Esophagus muscularis mucosa (tissue), 4 donors: ENCODE measurements at regions not wholly inside any gene's neighbourhood (a gene's known extent, or its start where the extent isn't known, plus 50 kb on each side); places are given as distances from the start of the nearest gene placed in this dataset.

Experiments used
- DNase-seq: peaks from one replicate; pipeline ENCODE4 v3.0.0-alpha.2; 2017; ENCODE audit errors: extremely low spot score
- H3K27ac ChIP-seq, 4 donors: fragments of 200-600 bp; sonication (generic); replicated peaks in 1 of 4; 1 replicate in 3 of 4; 2 replicates in 1 of 4; pipeline ENCODE4 v1.5.1; 2016 to 2019; ENCODE audit warnings: mild to moderate bottlenecking in 1 of 4
- H3K27me3 ChIP-seq, 4 donors: fragments of 200-600 bp; sonication (generic); one replicate each; pipeline versions ENCODE4 v1.5.1 to v1.6.0; 2016 to 2019
- H3K36me3 ChIP-seq, 4 donors: fragments of 200-600 bp; sonication (generic); one replicate each; pipeline ENCODE4 v1.5.1; 2016 to 2019
- H3K4me1 ChIP-seq, 4 donors: fragments of 200-600 bp; sonication (generic); one replicate each; pipeline ENCODE4 v1.5.1; 2016 to 2019
- H3K4me3 ChIP-seq, 4 donors: fragments of 200-600 bp; sonication (generic); 1 replicate in 2 of 4; 2 replicates in 2 of 4; pipeline ENCODE4 v1.5.1; 2016 to 2019; ENCODE audit warnings: mild to moderate bottlenecking in 4 of 4, moderate library complexity in 1 of 4
- H3K9me3 ChIP-seq, 4 donors: fragments of 200-600 bp; sonication (generic); 1 replicate in 3 of 4; 2 replicates in 1 of 4; pipeline ENCODE4 v1.5.1; 2016 to 2019
- CTCF ChIP-seq, 3 experiments: fragments of 200-600 bp in 2 of 3; fragments of 450-650 bp in 1 of 3; sonication (generic) in 2 of 3; IDR thresholded peaks; one replicate each; pipeline ENCODE4 v1.5.1; 2017 to 2019; ENCODE audit warnings: antibody characterized with exemption in 3 of 3, mild to moderate bottlenecking in 2 of 3, moderate library complexity in 1 of 3
- EP300 ChIP-seq: sonication (generic); formaldehyde crosslinking; IDR thresholded peaks from one replicate; pipeline ENCODE4 v1.6.1; 2017; ENCODE audit warnings: antibody characterized with exemption
- POLR2A ChIP-seq: fragments of 450-650 bp; IDR thresholded peaks from one replicate; pipeline ENCODE4 v1.6.1; 2017; ENCODE audit warnings: antibody characterized with exemption, moderate library complexity, mild to moderate bottlenecking, low read depth
- POLR2AphosphoS5 ChIP-seq, 2 donors: sonication (generic); formaldehyde crosslinking; IDR thresholded peaks; one replicate each; pipeline ENCODE4 v1.6.1; 2017; ENCODE audit warnings: antibody characterized with exemption in 2 of 2
- WGBS: methylation state at CpG from one replicate; pipeline ENCODE4 v1.1.5; 2018; 5-methylcytosine and 5-hydroxymethylcytosine counted together
- intact Hi-C: fragments of 100-400 bp; cut with DNase I; formaldehyde crosslinking; loops from one replicate; pipeline ENCODE4 v1.15.1; 2023

- TF ChIP-seq POLR2AphosphoS5 (IDR thresholded peaks at IDR 0.05) (no peak), CTCF (IDR thresholded peaks at IDR 0.05) (no peak), EP300 (no peak), POLR2A (no peak)
Measured at GRCh38 chr2:220433131-220433530, 805.7 kb downstream of the SLC4A3 start.

GRCh38 chr2:220434385-220434784 is 807.0 kb downstream of the SLC4A3 start:
- TF ChIP-seq POLR2AphosphoS5 (IDR thresholded peaks at IDR 0.05) (no peak), POLR2A (no peak)
- Histone ChIP-seq H3K9me3 (no peaks in the 10 kb centered on the region), H3K4me3 (no peak overlapping the region), H3K27me3 (no peaks in the 10 kb centered on the region), H3K27ac (no peak overlapping the region), H3K4me1 (no peaks in the 10 kb centered on the region), H3K36me3 (no peaks in the 10 kb centered on the region)
- intact Hi-C loops, result no loop called here
- no peak for DNase-seq
- 83% methylated on average over 2 of the region's 2 CpGs for WGBS

More at GRCh38 chr2:220433131-220433530, 805.7 kb downstream of the SLC4A3 start:
- WGBS, result 96% methylated on average over 3 of the region's 3 CpGs
- Histone ChIP-seq H3K9me3 (no peaks in the 10 kb centered on the region), H3K4me3 (no peak overlapping the region), H3K27ac (no peak overlapping the region), H3K4me1 (no peaks in the 10 kb centered on the region), H3K36me3 (no peaks in the 10 kb centered on the region), H3K27me3 (no peaks in the 10 kb centered on the region)
- intact Hi-C loops, result no loop called here
- DNase-seq, result no peak

GRCh38 chr2:220437938-220438337 is 810.5 kb downstream of the SLC4A3 start:
- intact Hi-C loops, result no loop called here
- Histone ChIP-seq H3K4me3 (no peak overlapping the region), H3K27ac (no peak overlapping the region), H3K4me1 (no peaks in the 10 kb centered on the region), H3K27me3 (no peaks in the 10 kb centered on the region), H3K36me3 (no peaks in the 10 kb centered on the region), H3K9me3 (no peaks in the 10 kb centered on the region)
- DNase-seq, result no peak
- WGBS, result 95% methylated on average over 2 of the region's 2 CpGs
- TF ChIP-seq POLR2A, result no peak
- TF ChIP-seq CTCF (IDR thresholded peaks at IDR 0.05), result no peak
- no peak for TF ChIP-seq EP300
- TF ChIP-seq POLR2AphosphoS5 (IDR thresholded peaks at IDR 0.05), result no peak

GRCh38 chr2:220440731-220441130 is 813.3 kb downstream of the SLC4A3 start:
- Histone ChIP-seq H3K4me3 (no peak overlapping the region), H3K27me3 (no peaks in the 10 kb centered on the region), H3K9me3 (no peaks in the 10 kb centered on the region), H3K27ac (no peak overlapping the region), H3K36me3 (no peaks in the 10 kb centered on the region), H3K4me1 (no peaks in the 10 kb centered on the region)
- intact Hi-C loops, result no loop called here
- TF ChIP-seq EP300 (no peak), POLR2AphosphoS5 (IDR thresholded peaks at IDR 0.05) (no peak), CTCF (IDR thresholded peaks at IDR 0.05) (no peak), POLR2A (no peak)
- DNase-seq, result no peak
- 89% methylated on average over 2 of the region's 2 CpGs for WGBS

- TF ChIP-seq CTCF (IDR thresholded peaks at IDR 0.05), result no peak
- no peak for TF ChIP-seq EP300
- TF ChIP-seq POLR2AphosphoS5 (IDR thresholded peaks at IDR 0.05), result no peak
- no peak for TF ChIP-seq POLR2A
- Histone ChIP-seq H3K9me3 (no peaks in the 10 kb centered on the region), H3K4me1 (no peaks in the 10 kb centered on the region), H3K36me3 (no peaks in the 10 kb centered on the region), H3K4me3 (no peak overlapping the region), H3K27me3 (no peaks in the 10 kb centered on the region), H3K27ac (no peak overlapping the region)
- no peak for DNase-seq
- 91% methylated on average over 3 of the region's 3 CpGs for WGBS
- intact Hi-C loops, result no loop called here
Measured at GRCh38 chr2:220441404-220441803, 814.0 kb downstream of the SLC4A3 start.
